ENCODE measurements at regions not wholly inside any gene's neighbourhood (a gene's known extent, or its start where the extent isn't known, plus 50 kb on each side); places are given as distances from the start of the nearest gene placed in this dataset.

DNA sequence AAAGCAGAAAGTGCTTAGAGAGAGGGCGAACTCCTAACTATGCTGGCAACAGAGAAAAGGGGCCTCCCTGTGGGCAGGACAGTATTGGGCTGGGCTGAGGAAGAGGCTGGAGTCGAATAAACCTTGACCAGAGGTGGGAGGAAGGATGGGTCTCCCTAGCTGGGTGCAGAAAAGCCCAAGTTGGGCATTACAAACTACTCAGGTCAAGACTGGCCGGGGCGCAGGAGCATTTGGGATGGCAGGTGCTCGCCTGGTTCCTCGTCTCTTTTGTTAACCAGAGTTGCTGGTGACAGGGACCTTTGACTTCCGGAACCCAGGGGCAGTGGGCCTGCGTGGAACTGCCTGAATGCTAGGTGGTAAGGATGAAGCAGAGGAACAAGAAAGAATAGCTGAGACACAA is 80.3 kb upstream of the SHISAL1 start:
- no peak overlapping the region for H3K27ac Mint-ChIP-seq (ENCODE audit: unreplicated experiment)
- H3K9me3 Mint-ChIP-seq, result no peaks in the 10 kb centered on the region
- TF ChIP-seq, protein P1, sequence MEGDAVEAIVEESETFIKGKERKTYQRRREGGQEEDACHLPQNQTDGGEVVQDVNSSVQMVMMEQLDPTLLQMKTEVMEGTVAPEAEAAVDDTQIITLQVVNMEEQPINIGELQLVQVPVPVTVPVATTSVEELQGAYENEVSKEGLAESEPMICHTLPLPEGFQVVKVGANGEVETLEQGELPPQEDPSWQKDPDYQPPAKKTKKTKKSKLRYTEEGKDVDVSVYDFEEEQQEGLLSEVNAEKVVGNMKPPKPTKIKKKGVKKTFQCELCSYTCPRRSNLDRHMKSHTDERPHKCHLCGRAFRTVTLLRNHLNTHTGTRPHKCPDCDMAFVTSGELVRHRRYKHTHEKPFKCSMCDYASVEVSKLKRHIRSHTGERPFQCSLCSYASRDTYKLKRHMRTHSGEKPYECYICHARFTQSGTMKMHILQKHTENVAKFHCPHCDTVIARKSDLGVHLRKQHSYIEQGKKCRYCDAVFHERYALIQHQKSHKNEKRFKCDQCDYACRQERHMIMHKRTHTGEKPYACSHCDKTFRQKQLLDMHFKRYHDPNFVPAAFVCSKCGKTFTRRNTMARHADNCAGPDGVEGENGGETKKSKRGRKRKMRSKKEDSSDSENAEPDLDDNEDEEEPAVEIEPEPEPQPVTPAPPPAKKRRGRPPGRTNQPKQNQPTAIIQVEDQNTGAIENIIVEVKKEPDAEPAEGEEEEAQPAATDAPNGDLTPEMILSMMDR (conservative IDR thresholded peaks at IDR 0.05), result no peak
- no peak overlapping the region for H3K4me3 Mint-ChIP-seq
- H3K4me1 Mint-ChIP-seq, result no peaks in the 10 kb centered on the region
- no peaks in the 10 kb centered on the region for H3K36me3 Mint-ChIP-seq (ENCODE audit: low read depth)
- DNase-seq (ENCODE audit: low read depth, low spot score), result no peak
- no peaks in the 10 kb centered on the region for H3K27me3 Mint-ChIP-seq (ENCODE audit: low read depth)

DNA sequence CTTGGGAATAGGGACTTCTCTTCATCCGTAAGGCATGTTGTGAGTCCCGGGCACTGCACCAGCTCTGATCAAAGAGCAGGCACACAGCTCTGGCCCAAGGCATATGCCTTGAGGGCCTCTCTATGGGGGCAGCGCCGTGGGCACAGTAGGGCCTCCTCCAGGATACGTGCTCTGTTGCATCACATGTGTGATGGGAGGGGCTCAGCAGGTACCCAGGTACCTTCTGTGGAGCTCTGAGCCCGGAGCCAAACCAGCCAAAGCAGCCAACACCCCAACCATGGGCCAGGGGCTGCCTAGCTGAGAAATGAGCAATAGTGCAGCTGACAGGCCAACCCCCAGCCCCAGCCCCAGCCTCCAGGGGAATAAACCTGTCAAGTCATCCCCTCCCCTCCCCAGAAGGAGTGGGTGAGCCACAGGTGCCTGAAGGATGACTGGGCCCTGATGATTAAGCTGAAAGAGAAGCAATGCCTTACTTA is 79.7 kb upstream of the SHISAL1 start:
- Mint-ChIP-seq H3K27me3 (ENCODE audit: low read depth) (no peaks in the 10 kb centered on the region), H3K9me3 (no peaks in the 10 kb centered on the region), H3K36me3 (ENCODE audit: low read depth) (no peaks in the 10 kb centered on the region), H3K4me3 (no peak overlapping the region), H3K4me1 (no peaks in the 10 kb centered on the region), H3K27ac (ENCODE audit: unreplicated experiment) (no peak overlapping the region)
- TF ChIP-seq, protein P1 (conservative IDR thresholded peaks at IDR 0.05), result no peak
- no peak for DNase-seq (ENCODE audit: low read depth, low spot score)

DNA sequence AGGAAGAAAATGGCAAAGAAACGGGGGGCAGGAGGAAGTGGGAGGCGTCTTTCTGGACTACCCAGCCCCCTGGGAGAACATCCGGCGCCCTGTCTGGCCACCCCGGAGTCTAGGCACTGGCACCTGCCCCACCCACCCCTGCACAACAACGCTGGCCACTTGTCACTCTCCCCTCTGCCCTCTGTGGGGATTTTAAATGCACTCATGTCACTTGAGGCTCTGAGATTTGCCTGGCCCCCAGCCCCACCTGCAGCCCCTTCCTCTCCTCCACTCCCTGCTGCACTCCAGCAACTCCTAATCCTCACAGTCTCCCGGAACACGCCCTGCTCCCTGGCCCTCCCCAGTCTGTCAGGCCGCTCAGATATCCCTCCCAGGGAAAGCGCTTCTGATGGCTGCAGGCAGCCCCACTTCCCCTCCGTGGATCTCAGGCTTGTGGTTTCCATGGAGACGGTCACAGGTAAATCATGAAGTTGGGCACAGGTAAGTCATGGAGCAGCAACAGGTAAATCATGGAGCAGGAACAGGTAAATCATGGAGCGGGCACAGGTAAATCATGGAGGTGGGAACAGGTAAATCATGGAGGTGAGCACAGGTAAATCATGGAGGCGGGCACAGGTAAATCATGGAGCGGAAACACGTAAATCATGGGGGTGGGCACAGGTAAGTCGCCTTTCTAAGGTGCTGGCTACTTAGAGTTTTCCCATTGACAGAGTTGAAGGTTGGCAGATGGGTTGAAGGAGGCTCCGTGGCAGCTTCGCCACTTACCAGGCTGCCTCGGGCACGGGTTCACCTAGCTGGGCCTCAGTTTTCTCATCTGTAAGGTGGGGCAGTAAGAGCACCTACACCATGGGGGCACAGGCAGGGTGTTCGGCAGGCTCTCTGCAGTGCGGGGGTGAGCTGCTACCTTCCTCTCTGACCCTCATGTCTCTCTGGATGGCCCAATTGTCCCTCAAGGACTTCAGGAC is 79.0 kb upstream of the SHISAL1 start:
- Mint-ChIP-seq H3K36me3 (ENCODE audit: low read depth) (no peaks in the 10 kb centered on the region), H3K4me1 (no peaks in the 10 kb centered on the region), H3K9me3 (no peaks in the 10 kb centered on the region), H3K27ac (ENCODE audit: unreplicated experiment) (no peak overlapping the region), H3K27me3 (ENCODE audit: low read depth) (no peaks in the 10 kb centered on the region), H3K4me3 (no peak overlapping the region)
- TF ChIP-seq, protein P1 (conservative IDR thresholded peaks at IDR 0.05), result no peak
- DNase-seq (ENCODE audit: low read depth, low spot score), result no peak

DNA sequence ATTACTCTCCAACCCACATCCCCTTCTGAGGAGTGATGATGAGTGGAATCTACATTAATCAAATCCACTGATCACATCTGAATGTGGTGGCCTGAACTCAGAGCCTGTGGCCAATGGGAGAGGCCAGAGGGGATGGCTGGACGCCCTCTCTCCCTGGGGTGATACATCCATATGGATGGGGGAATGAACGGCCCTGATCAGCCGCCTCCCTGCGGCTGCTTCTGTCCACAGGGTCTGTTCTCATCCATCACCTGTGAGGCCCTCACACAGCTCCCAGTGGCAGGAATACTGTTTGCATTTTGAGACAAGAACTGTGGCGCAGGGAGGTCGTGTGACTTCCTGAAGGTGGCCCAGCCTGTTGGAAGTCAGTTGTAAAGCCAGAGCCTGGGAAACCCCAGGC is 78.3 kb upstream of the SHISAL1 start:
- H3K27me3 Mint-ChIP-seq (ENCODE audit: low read depth), result no peaks in the 10 kb centered on the region
- DNase-seq (ENCODE audit: low read depth, low spot score), result no peak
- TF ChIP-seq, protein P1 (conservative IDR thresholded peaks at IDR 0.05), result no peak

DNA sequence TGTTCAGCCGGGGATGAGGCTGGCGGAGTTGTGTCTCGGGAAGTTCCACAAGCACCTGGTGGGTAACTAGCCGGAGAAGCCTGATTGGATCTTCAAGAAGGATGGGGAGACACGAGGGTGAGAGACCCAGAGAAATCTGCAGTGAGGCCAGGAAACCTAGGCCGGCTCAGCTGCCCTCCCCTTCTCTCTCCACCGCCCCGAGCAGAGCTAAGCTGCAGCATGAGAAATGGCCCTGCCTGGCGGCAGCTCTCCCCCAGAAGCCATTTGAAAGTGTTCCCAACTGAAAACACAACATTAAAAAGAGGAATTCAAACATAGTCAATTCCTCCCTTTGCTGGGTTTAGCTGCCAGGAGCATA is 77.8 kb upstream of the SHISAL1 start:
- no peaks in the 10 kb centered on the region for H3K4me1 Mint-ChIP-seq
- H3K27ac Mint-ChIP-seq (ENCODE audit: unreplicated experiment), result no peak overlapping the region
- H3K9me3 Mint-ChIP-seq, result no peaks in the 10 kb centered on the region
- no peak for DNase-seq (ENCODE audit: low read depth, low spot score)
- H3K27me3 Mint-ChIP-seq (ENCODE audit: low read depth), result no peaks in the 10 kb centered on the region
- TF ChIP-seq, protein P1 (conservative IDR thresholded peaks at IDR 0.05), result no peak
- H3K4me3 Mint-ChIP-seq, result no peak overlapping the region
- H3K36me3 Mint-ChIP-seq (ENCODE audit: low read depth), result no peaks in the 10 kb centered on the region

More for the DNA sequence above, 78.3 kb upstream of the SHISAL1 start:
- Mint-ChIP-seq H3K36me3 (ENCODE audit: low read depth) (no peaks in the 10 kb centered on the region), H3K9me3 (no peaks in the 10 kb centered on the region), H3K27ac (ENCODE audit: unreplicated experiment) (no peak overlapping the region), H3K4me1 (no peaks in the 10 kb centered on the region), H3K4me3 (no peak overlapping the region)

Measured in neural crest cell (in vitro differentiated cells).